ENCODE measurements at regions not wholly inside any gene's neighbourhood (a gene's known extent, or its start where the extent isn't known, plus 50 kb on each side); places are given as distances from the start of the nearest gene placed in this dataset.

DNA sequence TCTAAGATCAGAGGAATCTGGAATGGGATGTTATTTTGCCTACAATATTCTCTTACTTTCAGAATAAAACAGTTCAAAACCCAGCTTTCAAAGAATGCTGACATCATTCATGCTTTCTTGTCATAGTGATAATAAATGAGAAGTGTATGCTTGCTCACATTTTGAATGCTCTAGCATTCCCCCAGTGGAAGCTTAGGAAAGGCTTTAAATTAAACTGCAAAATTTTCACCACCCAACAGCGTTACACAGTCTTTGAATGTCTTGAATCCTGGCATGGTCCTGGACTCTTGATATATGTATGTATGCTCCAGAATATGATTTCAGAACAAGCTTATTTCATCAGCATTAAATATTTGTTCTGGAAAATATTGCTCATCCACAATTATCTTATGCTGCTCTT is 964.3 kb upstream of the NUDT12 start:
- no peak overlapping the region for H3K4me3 ChIP-seq (replicated peaks; ENCODE audit: low read depth, low read length)
- TF ChIP-seq, protein P1, sequence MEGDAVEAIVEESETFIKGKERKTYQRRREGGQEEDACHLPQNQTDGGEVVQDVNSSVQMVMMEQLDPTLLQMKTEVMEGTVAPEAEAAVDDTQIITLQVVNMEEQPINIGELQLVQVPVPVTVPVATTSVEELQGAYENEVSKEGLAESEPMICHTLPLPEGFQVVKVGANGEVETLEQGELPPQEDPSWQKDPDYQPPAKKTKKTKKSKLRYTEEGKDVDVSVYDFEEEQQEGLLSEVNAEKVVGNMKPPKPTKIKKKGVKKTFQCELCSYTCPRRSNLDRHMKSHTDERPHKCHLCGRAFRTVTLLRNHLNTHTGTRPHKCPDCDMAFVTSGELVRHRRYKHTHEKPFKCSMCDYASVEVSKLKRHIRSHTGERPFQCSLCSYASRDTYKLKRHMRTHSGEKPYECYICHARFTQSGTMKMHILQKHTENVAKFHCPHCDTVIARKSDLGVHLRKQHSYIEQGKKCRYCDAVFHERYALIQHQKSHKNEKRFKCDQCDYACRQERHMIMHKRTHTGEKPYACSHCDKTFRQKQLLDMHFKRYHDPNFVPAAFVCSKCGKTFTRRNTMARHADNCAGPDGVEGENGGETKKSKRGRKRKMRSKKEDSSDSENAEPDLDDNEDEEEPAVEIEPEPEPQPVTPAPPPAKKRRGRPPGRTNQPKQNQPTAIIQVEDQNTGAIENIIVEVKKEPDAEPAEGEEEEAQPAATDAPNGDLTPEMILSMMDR (IDR thresholded peaks at IDR 0.05; ENCODE audit: low read depth, low read length, missing control alignments) = no peak
- no peak for DNase-seq (ENCODE audit: extremely low read depth, low read depth)

DNA sequence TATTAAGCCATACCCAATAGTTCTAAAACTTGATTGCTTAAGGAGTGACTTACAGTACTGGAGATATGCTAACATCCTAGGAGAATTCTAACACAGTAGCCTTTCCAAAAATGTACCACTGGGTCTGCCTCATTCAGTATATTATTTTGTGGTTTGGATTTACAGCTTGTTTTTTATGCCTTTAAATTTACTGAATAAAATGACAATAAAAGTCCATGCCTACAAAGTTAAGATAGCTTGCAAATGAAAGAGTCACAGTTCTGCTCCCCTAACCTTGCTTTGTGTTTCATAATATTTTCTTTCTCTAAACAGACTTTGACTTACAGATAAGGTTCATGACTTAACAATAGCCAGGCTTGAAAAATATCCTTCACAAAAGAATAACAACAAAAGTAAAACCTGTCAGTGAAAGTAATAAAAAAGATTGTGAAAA is 951.1 kb upstream of the NUDT12 start:
- no peak overlapping the region for H3K4me3 ChIP-seq (replicated peaks; ENCODE audit: low read depth, low read length)
- DNase-seq (ENCODE audit: extremely low read depth, low read depth) = no peak
- TF ChIP-seq, protein P1 (IDR thresholded peaks at IDR 0.05; ENCODE audit: low read depth, low read length, missing control alignments) = no peak

- TF ChIP-seq, protein P1 (IDR thresholded peaks at IDR 0.05; ENCODE audit: low read depth, low read length, missing control alignments) = no peak
- no peak for DNase-seq (ENCODE audit: extremely low read depth, low read depth)
- no peak overlapping the region for H3K4me3 ChIP-seq (replicated peaks; ENCODE audit: low read depth, low read length)
These were observed 950.6 kb upstream of the NUDT12 start for GRCh38 chr5:104513121-104513602.

GRCh38 chr5:104512063-104512825 is 949.7 kb upstream of the NUDT12 start:
- no peak overlapping the region for H3K4me3 ChIP-seq (replicated peaks; ENCODE audit: low read depth, low read length)
- TF ChIP-seq, protein P1 (IDR thresholded peaks at IDR 0.05; ENCODE audit: low read depth, low read length, missing control alignments) = no peak
- DNase-seq (ENCODE audit: extremely low read depth, low read depth) = no peak

DNA sequence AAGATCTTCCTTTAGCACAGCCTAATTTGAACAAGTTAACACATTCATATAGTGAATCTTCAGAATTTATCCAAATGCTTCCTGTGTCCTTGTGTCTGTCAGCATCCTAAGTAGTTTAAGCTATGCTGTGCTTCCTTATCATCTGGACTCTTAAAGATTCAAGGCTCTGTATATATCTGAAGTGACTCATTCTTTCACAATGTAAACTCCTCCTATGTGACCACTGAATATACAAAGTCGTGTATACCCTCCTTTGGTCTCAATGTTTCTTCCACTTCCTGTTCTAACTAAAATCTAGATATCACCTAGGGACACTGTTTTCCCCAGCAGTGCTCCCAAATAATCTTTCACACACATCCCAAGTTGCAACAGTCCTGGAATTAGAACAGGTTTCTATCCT is 935.7 kb upstream of the NUDT12 start:
- no peak for DNase-seq (ENCODE audit: extremely low read depth, low read depth)
- TF ChIP-seq, protein P1 (IDR thresholded peaks at IDR 0.05; ENCODE audit: low read depth, low read length, missing control alignments) = no peak
- H3K4me3 ChIP-seq (replicated peaks; ENCODE audit: low read depth, low read length) = no peak overlapping the region

DNA sequence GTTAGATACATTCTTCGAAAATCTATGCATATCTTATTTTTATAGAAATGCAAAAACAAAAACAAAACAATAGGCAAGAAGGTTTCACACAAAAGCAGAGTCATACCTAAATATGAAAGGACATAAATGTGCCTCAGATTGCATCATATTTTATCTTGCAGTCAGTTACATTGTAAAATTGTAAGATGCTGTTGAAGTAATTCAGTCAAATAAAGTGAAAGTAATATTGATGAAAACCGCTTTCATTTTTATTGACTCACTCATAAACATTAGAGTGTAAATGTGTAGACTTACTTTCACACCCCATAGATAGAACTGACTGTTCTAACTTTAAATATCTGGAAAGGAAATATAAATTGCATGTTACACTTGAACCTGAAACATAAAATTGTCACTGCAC is 931.5 kb upstream of the NUDT12 start:
- H3K4me3 ChIP-seq (replicated peaks; ENCODE audit: low read depth, low read length) = no peak overlapping the region
- no peak for DNase-seq (ENCODE audit: extremely low read depth, low read depth)
- TF ChIP-seq, protein P1 (IDR thresholded peaks at IDR 0.05; ENCODE audit: low read depth, low read length, missing control alignments) = no peak

Data from HFF-Myc (cell line).